ENCODE measurements at regions not wholly inside any gene's neighbourhood (a gene's known extent, or its start where the extent isn't known, plus 50 kb on each side); places are given as distances from the start of the nearest gene placed in this dataset.

DNA sequence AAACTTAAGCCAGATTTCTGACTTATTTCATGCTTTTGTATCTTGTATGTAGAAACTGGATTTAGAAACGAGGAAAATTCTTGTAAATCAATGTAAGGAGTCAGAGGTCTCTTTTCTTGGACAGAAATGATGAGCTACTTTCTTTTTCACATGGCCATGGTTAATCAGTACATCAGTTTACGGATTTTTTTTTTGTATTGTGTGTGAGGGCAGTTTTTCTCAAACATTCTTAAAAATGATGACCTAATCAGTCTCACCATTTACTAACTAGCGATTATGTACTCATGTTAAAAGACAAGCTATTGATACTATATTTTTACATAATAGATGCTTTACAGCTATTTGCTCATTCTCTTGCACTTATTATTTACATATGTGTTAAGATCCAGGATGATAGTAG lies 165.2 kb upstream of the DOCK10 start:
- no peaks in the 10 kb centered on the region for H3K9me3 Mint-ChIP-seq (ENCODE audit: low read depth)
- no peak overlapping the region for H3K4me3 Mint-ChIP-seq (ENCODE audit: low read depth)
- peaks cover 2% of the 10 kb centered on the region for H3K27me3 Mint-ChIP-seq
- H3K36me3 Mint-ChIP-seq (ENCODE audit: insufficient read depth) = no peaks in the 10 kb centered on the region
- H3K27ac Mint-ChIP-seq = no peak overlapping the region
- TF ChIP-seq, protein P1, sequence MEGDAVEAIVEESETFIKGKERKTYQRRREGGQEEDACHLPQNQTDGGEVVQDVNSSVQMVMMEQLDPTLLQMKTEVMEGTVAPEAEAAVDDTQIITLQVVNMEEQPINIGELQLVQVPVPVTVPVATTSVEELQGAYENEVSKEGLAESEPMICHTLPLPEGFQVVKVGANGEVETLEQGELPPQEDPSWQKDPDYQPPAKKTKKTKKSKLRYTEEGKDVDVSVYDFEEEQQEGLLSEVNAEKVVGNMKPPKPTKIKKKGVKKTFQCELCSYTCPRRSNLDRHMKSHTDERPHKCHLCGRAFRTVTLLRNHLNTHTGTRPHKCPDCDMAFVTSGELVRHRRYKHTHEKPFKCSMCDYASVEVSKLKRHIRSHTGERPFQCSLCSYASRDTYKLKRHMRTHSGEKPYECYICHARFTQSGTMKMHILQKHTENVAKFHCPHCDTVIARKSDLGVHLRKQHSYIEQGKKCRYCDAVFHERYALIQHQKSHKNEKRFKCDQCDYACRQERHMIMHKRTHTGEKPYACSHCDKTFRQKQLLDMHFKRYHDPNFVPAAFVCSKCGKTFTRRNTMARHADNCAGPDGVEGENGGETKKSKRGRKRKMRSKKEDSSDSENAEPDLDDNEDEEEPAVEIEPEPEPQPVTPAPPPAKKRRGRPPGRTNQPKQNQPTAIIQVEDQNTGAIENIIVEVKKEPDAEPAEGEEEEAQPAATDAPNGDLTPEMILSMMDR (IDR thresholded peaks at IDR 0.05; ENCODE audit: unreplicated experiment) = no peak
- H3K4me1 Mint-ChIP-seq (ENCODE audit: low read depth) = no peaks in the 10 kb centered on the region
- DNase-seq (ENCODE audit: low spot score, unreplicated experiment) = no peak

DNA sequence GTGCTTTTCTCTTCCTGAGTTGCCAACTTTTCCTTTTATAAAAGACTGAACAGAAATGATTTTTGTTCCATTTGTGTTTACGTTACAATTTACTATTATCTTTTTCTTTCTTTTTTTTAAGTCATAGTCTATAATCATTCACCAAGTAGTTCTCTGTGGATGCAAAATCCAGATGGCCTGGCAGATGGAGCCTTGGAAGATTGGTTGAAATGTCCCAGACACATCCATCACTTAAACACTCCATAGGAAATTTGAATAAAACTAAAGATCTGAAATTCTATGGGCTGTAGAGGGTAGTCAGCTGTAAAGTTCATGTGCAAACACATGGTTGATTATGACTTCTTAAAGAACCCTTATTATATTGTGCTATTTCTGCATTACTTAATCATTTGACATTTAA lies 164.8 kb upstream of the DOCK10 start:
- H3K27ac Mint-ChIP-seq = no peak overlapping the region
- H3K36me3 Mint-ChIP-seq (ENCODE audit: insufficient read depth) = no peaks in the 10 kb centered on the region
- TF ChIP-seq, protein P1 (IDR thresholded peaks at IDR 0.05; ENCODE audit: unreplicated experiment) = no peak
- H3K27me3 Mint-ChIP-seq = peaks cover 2% of the 10 kb centered on the region
- H3K9me3 Mint-ChIP-seq (ENCODE audit: low read depth) = no peaks in the 10 kb centered on the region
- no peak overlapping the region for H3K4me3 Mint-ChIP-seq (ENCODE audit: low read depth)
- no peak for DNase-seq (ENCODE audit: low spot score, unreplicated experiment)
- H3K4me1 Mint-ChIP-seq (ENCODE audit: low read depth) = no peaks in the 10 kb centered on the region

GRCh38 chr2:225196579-225196978 lies 154.3 kb upstream of the DOCK10 start:
- TF ChIP-seq, protein P1 (IDR thresholded peaks at IDR 0.05; ENCODE audit: unreplicated experiment) = no peak
- Mint-ChIP-seq H3K27me3 (no peaks in the 10 kb centered on the region), H3K9me3 (ENCODE audit: low read depth) (no peaks in the 10 kb centered on the region), H3K27ac (no peak overlapping the region), H3K36me3 (ENCODE audit: insufficient read depth) (no peaks in the 10 kb centered on the region), H3K4me3 (ENCODE audit: low read depth) (no peak overlapping the region), H3K4me1 (ENCODE audit: low read depth) (no peaks in the 10 kb centered on the region)
- DNase-seq (ENCODE audit: low spot score, unreplicated experiment) = no peak

DNA sequence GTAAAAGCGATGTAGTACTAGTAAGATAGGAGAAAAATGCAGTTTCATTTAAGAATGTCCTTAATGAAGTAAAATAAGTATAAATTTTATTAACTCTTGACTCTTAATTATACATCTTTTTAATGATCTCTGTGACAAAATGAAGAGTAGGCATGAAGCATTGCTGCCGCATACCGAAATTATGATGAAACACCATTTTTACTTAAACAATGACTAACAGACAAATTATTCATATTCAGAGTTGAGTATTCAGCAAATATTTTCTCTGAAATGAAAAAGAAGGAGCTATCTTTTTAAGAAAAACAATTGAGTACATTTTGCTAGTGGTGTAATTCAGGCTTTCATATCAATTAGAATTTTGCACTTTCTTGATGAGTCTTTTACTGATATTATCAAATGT lies 150.6 kb upstream of the DOCK10 start:
- Mint-ChIP-seq H3K36me3 (ENCODE audit: insufficient read depth) (no peaks in the 10 kb centered on the region), H3K27me3 (no peaks in the 10 kb centered on the region), H3K4me1 (ENCODE audit: low read depth) (no peaks in the 10 kb centered on the region), H3K4me3 (ENCODE audit: low read depth) (no peak overlapping the region), H3K27ac (no peak overlapping the region), H3K9me3 (ENCODE audit: low read depth) (no peaks in the 10 kb centered on the region)
- TF ChIP-seq, protein P1 (IDR thresholded peaks at IDR 0.05; ENCODE audit: unreplicated experiment) = no peak
- DNase-seq (ENCODE audit: low spot score, unreplicated experiment) = no peak

- Mint-ChIP-seq H3K36me3 (ENCODE audit: insufficient read depth) (no peaks in the 10 kb centered on the region), H3K27me3 (no peaks in the 10 kb centered on the region), H3K4me3 (ENCODE audit: low read depth) (no peak overlapping the region), H3K27ac (no peak overlapping the region), H3K4me1 (ENCODE audit: low read depth) (no peaks in the 10 kb centered on the region), H3K9me3 (ENCODE audit: low read depth) (no peaks in the 10 kb centered on the region)
- TF ChIP-seq, protein P1 (IDR thresholded peaks at IDR 0.05; ENCODE audit: unreplicated experiment) = no peak
- DNase-seq (ENCODE audit: low spot score, unreplicated experiment) = no peak
These were observed 148.7 kb upstream of the DOCK10 start for GRCh38 chr2:225190987-225191386.
